Mucosa of descending colon (tissue), 3 donors: ENCODE measurements at regions not wholly inside any gene's neighbourhood (a gene's known extent, or its start where the extent isn't known, plus 50 kb on each side); places are given as distances from the start of the nearest gene placed in this dataset.
A peak's percentile ranks its signal among the peaks of the same experiment; 100 is the strongest.
"Not testable (repeated sequence)": the region's sequence is repeated elsewhere in the genome, so short reads cannot be mapped to it uniquely, and the experiment has no call there.

ENCODE experiments used
- ATAC-seq: fragments of 200-7000 bp; cut with Tn5 transposase; one replicate; pipeline ENCODE4 v1.9.1; 2020; ENCODE audit warnings: mild to moderate bottlenecking, moderate library complexity
- DNase-seq, 3 donors: peaks; one replicate each; pipeline ENCODE4 v3.0.0-alpha.2; 2020
- H3K36me3 ChIP-seq: fragments of 200-600 bp; one replicate; pipeline ENCODE4 v1.8.0; 2021; ENCODE audit warnings: low read depth, mild to moderate bottlenecking
- H3K4me1 ChIP-seq: fragments of 200-600 bp; one replicate; pipeline ENCODE4 v1.8.0; 2021; ENCODE audit warnings: low read depth, mild to moderate bottlenecking
- H3K4me3 ChIP-seq: fragments of 200-600 bp; one replicate; pipeline ENCODE4 v1.8.0; 2021; ENCODE audit warnings: mild to moderate bottlenecking
- H3K9me3 ChIP-seq: fragments of 200-600 bp; one replicate; pipeline ENCODE4 v1.8.0; 2021; ENCODE audit warnings: mild to moderate bottlenecking
- CTCF ChIP-seq: fragments of 200-600 bp; IDR thresholded peaks from one replicate; pipeline ENCODE4 v1.8.0; 2022; ENCODE audit warnings: antibody characterized with exemption, mild to moderate bottlenecking
- intact Hi-C, 2 donors: fragments of 100-400 bp; cut with DNase I in 1 of 2; cut with micrococcal nuclease in 1 of 2; formaldehyde crosslinking; loops; one replicate each; pipeline versions ENCODE4 v1.11.0 to v1.11.1; 2022; cut with DNase I, micrococcal nuclease
- donor health status: DM: no; HTN: no; CAD: no; lungs with moderate emphysema.
- donor health status: DM: no; HTN: no; CAD: no.
- donor health status: DM: no; HTN: yes; CAD: no.

GRCh38 chr15:31609258-31609681 is 282.6 kb downstream of the KLF13 start:
- intact Hi-C loops: no loop called here
- DNase-seq (peak in 1 of 3 donors; percentile 8), ATAC-seq (peak; percentile 51)
- no peaks in the 10 kb centered on the region for H3K36me3 ChIP-seq
- no peak overlapping the region for H3K4me3 ChIP-seq
- no peak for TF ChIP-seq CTCF
- no peaks in the 10 kb centered on the region for H3K4me1 ChIP-seq
- peaks cover 4% of the 10 kb centered on the region for H3K9me3 ChIP-seq

GRCh38 chr15:31609906-31610305 is 283.3 kb downstream of the KLF13 start:
- no peak for TF ChIP-seq CTCF
- no peaks in the 10 kb centered on the region for H3K4me1 ChIP-seq
- H3K4me3 ChIP-seq: no peak overlapping the region
- intact Hi-C loops: no loop called here
- no peaks in the 10 kb centered on the region for H3K36me3 ChIP-seq
- DNase-seq (no peak), ATAC-seq (no peak)
- peaks cover 4% of the 10 kb centered on the region for H3K9me3 ChIP-seq

GRCh38 chr15:31615643-31616415 is 289.2 kb downstream of the KLF13 start:
- Histone ChIP-seq H3K4me3 (no peak overlapping the region), H3K9me3 (peaks cover 4% of the 10 kb centered on the region), H3K36me3 (no peaks in the 10 kb centered on the region), H3K4me1 (no peaks in the 10 kb centered on the region)
- TF ChIP-seq CTCF: no peak
- ATAC-seq: no peak
- DNase-seq: no peak
- intact Hi-C loops: no loop called here

- H3K36me3 ChIP-seq, H3K4me3 ChIP-seq, H3K9me3 ChIP-seq, H3K4me1 ChIP-seq, DNase-seq, ATAC-seq, intact Hi-C loops: not testable (repeated sequence)
Observed at GRCh38 chr15:31623297-31623696, 296.7 kb downstream of the KLF13 start.

- H3K4me1 ChIP-seq, ATAC-seq, H3K9me3 ChIP-seq, H3K36me3 ChIP-seq, intact Hi-C loops, H3K4me3 ChIP-seq, DNase-seq: not testable (repeated sequence)
Observed at GRCh38 chr15:31624115-31624514, 297.5 kb downstream of the KLF13 start.

- DNase-seq (peak; percentile 60 to 72 (median 66)), ATAC-seq (peak; percentile 96)
- H3K36me3 ChIP-seq, H3K4me1 ChIP-seq, H3K4me3 ChIP-seq, intact Hi-C loops, H3K9me3 ChIP-seq: not testable (repeated sequence)
Observed at GRCh38 chr15:31635715-31636114, 309.1 kb downstream of the KLF13 start.

- H3K9me3 ChIP-seq, DNase-seq, H3K36me3 ChIP-seq, H3K4me1 ChIP-seq, H3K4me3 ChIP-seq, intact Hi-C loops, ATAC-seq: not testable (repeated sequence)
Observed at GRCh38 chr15:31636911-31637310, 310.3 kb downstream of the KLF13 start.

GRCh38 chr15:31643955-31644354 is 317.3 kb downstream of the KLF13 start:
- H3K4me3 ChIP-seq, ATAC-seq, H3K9me3 ChIP-seq, DNase-seq, H3K4me1 ChIP-seq, intact Hi-C loops, H3K36me3 ChIP-seq: not testable (repeated sequence)

GRCh38 chr15:31644761-31645160 is 318.1 kb downstream of the KLF13 start:
- DNase-seq, H3K4me1 ChIP-seq, H3K36me3 ChIP-seq, intact Hi-C loops, H3K9me3 ChIP-seq, ATAC-seq, H3K4me3 ChIP-seq: not testable (repeated sequence)

- H3K4me3 ChIP-seq, H3K9me3 ChIP-seq, intact Hi-C loops, H3K36me3 ChIP-seq, ATAC-seq, DNase-seq, H3K4me1 ChIP-seq: not testable (repeated sequence)
Observed at GRCh38 chr15:31647337-31647826, 320.7 kb downstream of the KLF13 start.

- H3K4me1 ChIP-seq, ATAC-seq, H3K9me3 ChIP-seq, intact Hi-C loops, DNase-seq, H3K4me3 ChIP-seq, H3K36me3 ChIP-seq: not testable (repeated sequence)
Observed at GRCh38 chr15:31649634-31650033, 323.0 kb downstream of the KLF13 start.
